Esophagus squamous epithelium (tissue), 4 donors: ENCODE measurements at regions not wholly inside any gene's neighbourhood (a gene's known extent, or its start where the extent isn't known, plus 50 kb on each side); places are given as distances from the start of the nearest gene placed in this dataset.

ENCODE experiments used
- CTCF ChIP-seq, 6 experiments: fragments of 450-650 bp in 4 of 6; fragments of 200-600 bp in 2 of 6; sonication (generic) in 2 of 6; IDR thresholded peaks; one replicate each; pipeline ENCODE4 v1.5.1; 2016 to 2019; ENCODE audit warnings: antibody characterized with exemption in 6 of 6, mild to moderate bottlenecking in 4 of 6, moderate library complexity in 4 of 6
- POLR2A ChIP-seq, 4 donors: fragments of 450-650 bp; IDR thresholded peaks; one replicate each; pipeline ENCODE4 v1.6.1; 2017; ENCODE audit warnings: antibody characterized with exemption in 4 of 4, mild to moderate bottlenecking in 4 of 4, moderate library complexity in 3 of 4

GRCh38 chr3:84567796-84568195 is 391.0 kb upstream of the CADM2 start:
- TF ChIP-seq POLR2A (IDR thresholded peaks at IDR 0.05) (no peak), CTCF (IDR thresholded peaks at IDR 0.05) (no peak)
